GM18868 (cell line): ENCODE measurements at regions not wholly inside any gene's neighbourhood (a gene's known extent, or its start where the extent isn't known, plus 50 kb on each side); places are given as distances from the start of the nearest gene placed in this dataset.

Source experiments
- ATAC-seq: cut with Tn5 transposase; IDR thresholded peaks from one replicate; pipeline ENCODE4 v1.9.1; 2021; ENCODE audit warnings: mild to moderate bottlenecking, moderate library complexity; ENCODE audit not compliant: unreplicated experiment

- ATAC-seq: no peak
These were observed 235.0 kb downstream of the MATN1 start for GRCh38 chr1:30488324-30488913.

- no peak for ATAC-seq
These were observed 236.3 kb downstream of the MATN1 start for GRCh38 chr1:30487042-30487441.

GRCh38 chr1:30485072-30485471 is 238.3 kb downstream of the MATN1 start:
- no peak for ATAC-seq

GRCh38 chr1:30484668-30485067 is 238.7 kb downstream of the MATN1 start:
- no peak for ATAC-seq

- ATAC-seq: no peak
These were observed 243.8 kb downstream of the MATN1 start for GRCh38 chr1:30479575-30479974.

- no peak for ATAC-seq
These were observed 244.4 kb downstream of the MATN1 start for GRCh38 chr1:30478799-30479563.

- ATAC-seq: no peak
These were observed 245.1 kb downstream of the MATN1 start for GRCh38 chr1:30478283-30478682.

GRCh38 chr1:30477588-30477987 is 245.8 kb downstream of the MATN1 start:
- ATAC-seq: no peak

GRCh38 chr1:30476911-30477459 is 246.4 kb downstream of the MATN1 start:
- no peak for ATAC-seq

GRCh38 chr1:30476476-30476875 is 246.9 kb downstream of the MATN1 start:
- ATAC-seq: no peak

GRCh38 chr1:30475966-30476365 is 247.4 kb downstream of the MATN1 start:
- ATAC-seq: no peak

- no peak for ATAC-seq
These were observed 248.2 kb downstream of the MATN1 start for GRCh38 chr1:30475201-30475600.

- no peak for ATAC-seq
These were observed 248.6 kb downstream of the MATN1 start for GRCh38 chr1:30474818-30475200.

- no peak for ATAC-seq
These were observed 249.2 kb downstream of the MATN1 start for GRCh38 chr1:30473922-30474817.

- ATAC-seq: no peak
These were observed 250.9 kb downstream of the MATN1 start for GRCh38 chr1:30472526-30472925.

GRCh38 chr1:30472009-30472408 is 251.4 kb downstream of the MATN1 start:
- ATAC-seq: no peak

GRCh38 chr1:30471307-30471706 is 252.1 kb downstream of the MATN1 start:
- no peak for ATAC-seq

GRCh38 chr1:30469426-30469825 is 254.0 kb downstream of the MATN1 start:
- ATAC-seq: no peak

- ATAC-seq: no peak
These were observed 256.3 kb downstream of the MATN1 start for GRCh38 chr1:30467101-30467500.

- ATAC-seq: no peak
These were observed 256.8 kb downstream of the MATN1 start for GRCh38 chr1:30466610-30467009.

GRCh38 chr1:30466026-30466425 is 257.4 kb downstream of the MATN1 start:
- no peak for ATAC-seq
